SK-N-SH treated with all-trans-retinoic acid at 6 μM for 48 hours (cell line): ENCODE measurements at regions not wholly inside any gene's neighbourhood (a gene's known extent, or its start where the extent isn't known, plus 50 kb on each side); places are given as distances from the start of the nearest gene placed in this dataset.

ENCODE experiments used
- OSR1 ChIP-seq: fragments of 250-450 bp; sonication (Bioruptor Pico); IDR thresholded peaks from 2 replicates; pipeline ENCODE4 v1.8.0; 2022; ENCODE audit warnings: moderate library complexity, mild to moderate bottlenecking, inconsistent platforms
- ZC3H10 ChIP-seq: fragments of 250-450 bp; sonication (Bioruptor Pico); IDR thresholded peaks from 2 replicates; pipeline ENCODE4 v1.5.1; 2021; ENCODE audit warnings: mild to moderate bottlenecking, moderate library complexity
- TF ChIP-seq, protein P1 (sequence below): fragments of 250-450 bp; sonication (Bioruptor Pico); IDR thresholded peaks from 2 replicates; pipeline ENCODE4 v1.5.0; 2020; ENCODE audit warnings: mild to moderate bottlenecking, moderate library complexity

DNA sequence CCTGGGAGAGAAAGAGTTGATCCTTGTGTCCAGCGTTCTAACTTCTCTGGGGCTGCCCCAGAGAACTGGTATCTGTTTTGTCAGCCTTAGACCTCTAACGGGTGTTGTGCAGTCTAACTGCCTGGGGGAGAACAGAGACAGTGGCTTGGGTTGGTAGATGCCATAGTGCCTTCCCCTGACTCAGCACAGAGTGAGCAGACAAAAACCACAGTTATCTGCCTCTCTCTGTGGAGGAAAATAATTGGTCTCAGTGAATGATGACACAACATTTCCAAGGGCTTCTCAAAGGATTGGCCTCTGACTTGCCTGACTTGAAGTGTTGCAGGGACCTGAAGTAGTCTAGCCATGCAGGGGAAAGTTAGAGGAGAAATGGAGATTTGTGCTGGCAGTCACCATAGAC, 226.2 kb upstream of the MAN1A1 start:
- TF ChIP-seq ZC3H10 (CRISPR knock-in tag) (no peak), OSR1 (no peak)
- TF ChIP-seq, protein P1, sequence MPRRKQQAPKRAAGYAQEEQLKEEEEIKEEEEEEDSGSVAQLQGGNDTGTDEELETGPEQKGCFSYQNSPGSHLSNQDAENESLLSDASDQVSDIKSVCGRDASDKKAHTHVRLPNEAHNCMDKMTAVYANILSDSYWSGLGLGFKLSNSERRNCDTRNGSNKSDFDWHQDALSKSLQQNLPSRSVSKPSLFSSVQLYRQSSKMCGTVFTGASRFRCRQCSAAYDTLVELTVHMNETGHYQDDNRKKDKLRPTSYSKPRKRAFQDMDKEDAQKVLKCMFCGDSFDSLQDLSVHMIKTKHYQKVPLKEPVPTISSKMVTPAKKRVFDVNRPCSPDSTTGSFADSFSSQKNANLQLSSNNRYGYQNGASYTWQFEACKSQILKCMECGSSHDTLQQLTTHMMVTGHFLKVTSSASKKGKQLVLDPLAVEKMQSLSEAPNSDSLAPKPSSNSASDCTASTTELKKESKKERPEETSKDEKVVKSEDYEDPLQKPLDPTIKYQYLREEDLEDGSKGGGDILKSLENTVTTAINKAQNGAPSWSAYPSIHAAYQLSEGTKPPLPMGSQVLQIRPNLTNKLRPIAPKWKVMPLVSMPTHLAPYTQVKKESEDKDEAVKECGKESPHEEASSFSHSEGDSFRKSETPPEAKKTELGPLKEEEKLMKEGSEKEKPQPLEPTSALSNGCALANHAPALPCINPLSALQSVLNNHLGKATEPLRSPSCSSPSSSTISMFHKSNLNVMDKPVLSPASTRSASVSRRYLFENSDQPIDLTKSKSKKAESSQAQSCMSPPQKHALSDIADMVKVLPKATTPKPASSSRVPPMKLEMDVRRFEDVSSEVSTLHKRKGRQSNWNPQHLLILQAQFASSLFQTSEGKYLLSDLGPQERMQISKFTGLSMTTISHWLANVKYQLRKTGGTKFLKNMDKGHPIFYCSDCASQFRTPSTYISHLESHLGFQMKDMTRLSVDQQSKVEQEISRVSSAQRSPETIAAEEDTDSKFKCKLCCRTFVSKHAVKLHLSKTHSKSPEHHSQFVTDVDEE (CRISPR knock-in tag): no peak
